ENCODE measurements at regions not wholly inside any gene's neighbourhood (a gene's known extent, or its start where the extent isn't known, plus 50 kb on each side); places are given as distances from the start of the nearest gene placed in this dataset.

DNA sequence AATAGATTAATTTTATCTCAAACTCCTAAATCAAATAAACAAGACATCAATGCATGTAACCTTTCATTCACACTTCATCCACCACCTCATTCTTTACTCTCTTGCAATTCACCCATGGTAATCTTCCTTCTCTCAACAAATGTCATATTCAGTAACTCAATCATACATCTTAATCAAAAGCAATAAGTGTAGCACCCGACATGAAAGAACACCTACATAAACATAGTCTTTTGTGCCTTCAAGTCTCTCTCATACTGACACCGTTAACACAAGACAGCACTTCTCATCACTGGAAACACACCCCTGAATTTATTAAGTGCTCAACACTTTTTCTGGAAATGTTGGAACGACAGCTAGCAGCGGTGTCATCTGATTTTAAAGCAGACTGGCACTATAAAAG lies 225.9 kb downstream of the TTLL7 start:
- no peaks in the 10 kb centered on the region for H3K4me1 Mint-ChIP-seq (ENCODE audit: low read depth, unreplicated experiment)
- no peak overlapping the region for H3K27ac Mint-ChIP-seq (ENCODE audit: unreplicated experiment)
- no peaks in the 10 kb centered on the region for H3K27me3 Mint-ChIP-seq (ENCODE audit: unreplicated experiment)
- no peaks in the 10 kb centered on the region for H3K9me3 Mint-ChIP-seq (ENCODE audit: low read depth, unreplicated experiment)
- intact Hi-C loops (cut with micrococcal nuclease; ENCODE audit: unreplicated experiment), result no loop called here
- no peaks in the 10 kb centered on the region for H3K36me3 Mint-ChIP-seq (ENCODE audit: insufficient read depth, unreplicated experiment)
- no peak overlapping the region for H3K4me3 Mint-ChIP-seq (ENCODE audit: low read depth, unreplicated experiment)
- no peak for DNase-seq
- TF ChIP-seq, protein P1, sequence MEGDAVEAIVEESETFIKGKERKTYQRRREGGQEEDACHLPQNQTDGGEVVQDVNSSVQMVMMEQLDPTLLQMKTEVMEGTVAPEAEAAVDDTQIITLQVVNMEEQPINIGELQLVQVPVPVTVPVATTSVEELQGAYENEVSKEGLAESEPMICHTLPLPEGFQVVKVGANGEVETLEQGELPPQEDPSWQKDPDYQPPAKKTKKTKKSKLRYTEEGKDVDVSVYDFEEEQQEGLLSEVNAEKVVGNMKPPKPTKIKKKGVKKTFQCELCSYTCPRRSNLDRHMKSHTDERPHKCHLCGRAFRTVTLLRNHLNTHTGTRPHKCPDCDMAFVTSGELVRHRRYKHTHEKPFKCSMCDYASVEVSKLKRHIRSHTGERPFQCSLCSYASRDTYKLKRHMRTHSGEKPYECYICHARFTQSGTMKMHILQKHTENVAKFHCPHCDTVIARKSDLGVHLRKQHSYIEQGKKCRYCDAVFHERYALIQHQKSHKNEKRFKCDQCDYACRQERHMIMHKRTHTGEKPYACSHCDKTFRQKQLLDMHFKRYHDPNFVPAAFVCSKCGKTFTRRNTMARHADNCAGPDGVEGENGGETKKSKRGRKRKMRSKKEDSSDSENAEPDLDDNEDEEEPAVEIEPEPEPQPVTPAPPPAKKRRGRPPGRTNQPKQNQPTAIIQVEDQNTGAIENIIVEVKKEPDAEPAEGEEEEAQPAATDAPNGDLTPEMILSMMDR (IDR thresholded peaks at IDR 0.05; ENCODE audit: unreplicated experiment), result no peak
- BruUV-seq (replicated peaks), result no TSS peak
- CTCF ChIA-PET, result no interaction called here

- Mint-ChIP-seq H3K9me3 (ENCODE audit: low read depth, unreplicated experiment) (no peaks in the 10 kb centered on the region), H3K27ac (ENCODE audit: unreplicated experiment) (no peak overlapping the region), H3K36me3 (ENCODE audit: insufficient read depth, unreplicated experiment) (no peaks in the 10 kb centered on the region), H3K27me3 (ENCODE audit: unreplicated experiment) (no peaks in the 10 kb centered on the region), H3K4me1 (ENCODE audit: low read depth, unreplicated experiment) (no peaks in the 10 kb centered on the region), H3K4me3 (ENCODE audit: low read depth, unreplicated experiment) (no peak overlapping the region)
- BruUV-seq (replicated peaks), result no TSS peak
- DNase-seq, result no peak
- intact Hi-C loops (cut with micrococcal nuclease; ENCODE audit: unreplicated experiment), result no loop called here
- TF ChIP-seq, protein P1 (IDR thresholded peaks at IDR 0.05; ENCODE audit: unreplicated experiment), result no peak
- CTCF ChIA-PET, result no interaction called here
These were observed 228.6 kb downstream of the TTLL7 start for GRCh38 chr1:83770319-83770661.

GRCh38 chr1:83769594-83770318 lies 229.2 kb downstream of the TTLL7 start:
- intact Hi-C loops (cut with micrococcal nuclease; ENCODE audit: unreplicated experiment), result no loop called here
- TF ChIP-seq, protein P1 (IDR thresholded peaks at IDR 0.05; ENCODE audit: unreplicated experiment), result no peak
- Mint-ChIP-seq H3K4me1 (ENCODE audit: low read depth, unreplicated experiment) (no peaks in the 10 kb centered on the region), H3K4me3 (ENCODE audit: low read depth, unreplicated experiment) (no peak overlapping the region), H3K27ac (ENCODE audit: unreplicated experiment) (no peak overlapping the region), H3K36me3 (ENCODE audit: insufficient read depth, unreplicated experiment) (no peaks in the 10 kb centered on the region), H3K9me3 (ENCODE audit: low read depth, unreplicated experiment) (no peaks in the 10 kb centered on the region), H3K27me3 (ENCODE audit: unreplicated experiment) (no peaks in the 10 kb centered on the region)
- DNase-seq, result no peak
- no TSS peak for BruUV-seq (replicated peaks)
- CTCF ChIA-PET, result no interaction called here

DNA sequence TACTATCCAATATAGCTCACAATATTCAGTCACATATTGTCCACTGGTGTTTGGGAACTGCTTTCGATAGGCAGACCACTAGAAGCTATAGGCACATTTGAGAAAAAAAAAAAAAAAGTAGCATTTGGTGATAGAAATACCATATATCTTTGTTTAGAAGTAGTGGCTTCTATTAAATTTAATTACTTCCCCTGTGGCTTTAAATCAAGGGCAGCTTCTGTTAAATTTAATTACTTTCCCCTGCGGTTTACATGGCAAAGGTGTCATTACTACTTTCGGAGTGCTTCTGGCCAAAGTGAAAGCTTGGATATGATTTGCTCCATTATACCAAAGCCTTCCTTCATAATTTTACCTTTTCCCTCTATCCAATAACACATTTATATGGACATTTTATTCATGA lies 229.9 kb downstream of the TTLL7 start:
- H3K36me3 Mint-ChIP-seq (ENCODE audit: insufficient read depth, unreplicated experiment), result no peaks in the 10 kb centered on the region
- no TSS peak for BruUV-seq (replicated peaks)
- CTCF ChIA-PET, result no interaction called here

More for the DNA sequence above, 229.9 kb downstream of the TTLL7 start:
- DNase-seq, result no peak
- no peaks in the 10 kb centered on the region for H3K9me3 Mint-ChIP-seq (ENCODE audit: low read depth, unreplicated experiment)
- no peaks in the 10 kb centered on the region for H3K4me1 Mint-ChIP-seq (ENCODE audit: low read depth, unreplicated experiment)
- no peak overlapping the region for H3K4me3 Mint-ChIP-seq (ENCODE audit: low read depth, unreplicated experiment)
- no peaks in the 10 kb centered on the region for H3K27me3 Mint-ChIP-seq (ENCODE audit: unreplicated experiment)
- no peak overlapping the region for H3K27ac Mint-ChIP-seq (ENCODE audit: unreplicated experiment)
- intact Hi-C loops (cut with micrococcal nuclease; ENCODE audit: unreplicated experiment), result no loop called here
- TF ChIP-seq, protein P1 (IDR thresholded peaks at IDR 0.05; ENCODE audit: unreplicated experiment), result no peak
